GM21360 (cell line): ENCODE measurements at regions not wholly inside any gene's neighbourhood (a gene's known extent, or its start where the extent isn't known, plus 50 kb on each side); places are given as distances from the start of the nearest gene placed in this dataset.

Experiments
- ATAC-seq: cut with Tn5 transposase; IDR thresholded peaks from one replicate; pipeline ENCODE4 v1.9.1; 2021; ENCODE audit warnings: mild to moderate bottlenecking, moderate library complexity; ENCODE audit not compliant: unreplicated experiment

DNA sequence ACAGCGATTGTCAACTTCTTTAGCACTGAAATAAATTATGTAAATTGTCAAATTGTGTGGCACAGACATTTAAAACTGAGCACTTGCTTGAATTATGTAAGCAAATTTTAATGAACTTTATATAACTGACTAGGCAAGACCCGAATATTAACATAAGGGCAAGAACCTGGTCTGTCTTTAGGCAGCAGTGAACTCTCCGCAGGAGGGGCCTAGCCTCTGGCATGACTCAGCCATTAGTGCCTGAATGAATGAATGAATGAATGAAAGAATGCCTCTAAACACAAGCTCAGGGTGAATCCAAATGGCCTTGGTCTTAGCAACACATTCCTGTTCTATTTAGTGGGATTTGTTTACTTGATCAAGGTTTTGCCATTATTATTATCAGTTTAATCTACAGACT, 654.7 kb upstream of the ARGLU1 start:
- no peak for ATAC-seq

DNA sequence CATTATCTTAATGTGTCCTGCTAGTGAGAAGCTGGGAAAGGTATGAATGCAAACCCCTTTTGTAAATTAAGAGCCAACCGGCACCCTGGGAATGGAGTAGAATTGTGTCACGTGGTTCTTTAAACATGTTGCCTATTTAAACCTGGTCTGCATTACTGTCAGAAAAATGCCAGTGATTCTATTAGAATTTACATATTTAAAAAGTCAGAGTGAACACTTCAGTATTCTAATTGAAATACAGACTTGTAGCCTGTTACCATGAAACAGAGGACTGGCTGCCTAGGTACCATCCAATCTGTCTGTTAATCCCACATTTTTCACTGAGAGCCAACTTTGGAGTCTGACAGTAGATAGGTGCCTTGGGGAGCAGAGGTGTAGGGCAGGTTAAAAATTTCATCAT, 652.3 kb upstream of the ARGLU1 start:
- ATAC-seq = no peak

GRCh38 chr13:107217251-107217650, 649.3 kb upstream of the ARGLU1 start:
- ATAC-seq = no peak

DNA sequence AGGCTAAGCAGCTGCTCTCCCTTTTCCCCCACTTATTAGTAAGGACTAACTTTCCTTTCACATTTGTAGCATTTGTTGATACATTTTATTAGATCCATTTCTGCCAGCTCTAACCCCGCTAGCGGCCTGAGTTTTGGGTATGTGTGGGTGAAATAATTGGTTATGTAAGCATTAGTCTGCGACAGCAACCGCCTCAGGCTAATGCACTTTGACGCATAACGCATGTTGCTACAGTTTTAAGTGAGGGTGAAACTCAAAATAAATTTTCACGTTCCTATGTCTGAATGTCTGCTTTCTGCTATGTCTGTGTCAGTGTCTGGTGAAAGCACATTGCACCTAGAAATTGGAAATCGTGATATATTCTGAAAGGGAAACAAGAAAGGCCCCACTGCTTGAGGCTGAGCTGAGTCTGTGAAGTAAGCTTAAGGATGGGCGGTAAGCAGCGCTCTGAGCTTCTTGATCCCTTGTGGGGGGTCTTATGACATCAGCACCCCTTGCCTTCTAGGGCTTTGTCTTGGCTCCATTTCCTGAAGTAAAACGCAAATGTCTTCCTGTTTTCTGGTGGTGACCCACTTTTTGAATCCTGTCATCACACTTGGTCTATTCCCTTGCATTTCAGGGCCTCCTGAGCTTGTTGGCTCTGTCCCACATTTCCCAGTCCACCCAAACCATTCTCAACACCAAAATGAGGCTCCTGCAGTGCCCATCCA, 648.3 kb upstream of the ARGLU1 start:
- no peak for ATAC-seq

DNA sequence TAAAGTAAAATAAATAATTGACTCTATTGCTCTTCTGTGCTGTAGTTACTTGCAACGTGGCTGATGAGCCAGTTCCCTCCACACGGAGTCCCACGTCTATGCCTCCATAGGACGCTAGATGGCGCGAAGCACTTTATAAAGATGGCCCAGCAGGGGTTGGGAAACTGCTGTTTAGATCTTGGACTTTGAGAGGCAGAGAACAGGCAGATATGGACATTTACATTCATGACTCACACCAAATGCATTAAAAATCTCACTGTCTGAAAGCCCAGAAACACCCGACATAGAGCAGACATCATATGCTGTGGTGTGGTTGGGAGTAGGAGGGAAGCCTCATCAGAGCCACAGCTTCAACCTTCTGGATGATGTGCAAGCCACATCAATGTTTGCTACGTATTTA, 643.1 kb upstream of the ARGLU1 start:
- ATAC-seq = peak; percentile 98

GRCh38 chr13:107210723-107211030, 642.7 kb upstream of the ARGLU1 start:
- no peak for ATAC-seq

DNA sequence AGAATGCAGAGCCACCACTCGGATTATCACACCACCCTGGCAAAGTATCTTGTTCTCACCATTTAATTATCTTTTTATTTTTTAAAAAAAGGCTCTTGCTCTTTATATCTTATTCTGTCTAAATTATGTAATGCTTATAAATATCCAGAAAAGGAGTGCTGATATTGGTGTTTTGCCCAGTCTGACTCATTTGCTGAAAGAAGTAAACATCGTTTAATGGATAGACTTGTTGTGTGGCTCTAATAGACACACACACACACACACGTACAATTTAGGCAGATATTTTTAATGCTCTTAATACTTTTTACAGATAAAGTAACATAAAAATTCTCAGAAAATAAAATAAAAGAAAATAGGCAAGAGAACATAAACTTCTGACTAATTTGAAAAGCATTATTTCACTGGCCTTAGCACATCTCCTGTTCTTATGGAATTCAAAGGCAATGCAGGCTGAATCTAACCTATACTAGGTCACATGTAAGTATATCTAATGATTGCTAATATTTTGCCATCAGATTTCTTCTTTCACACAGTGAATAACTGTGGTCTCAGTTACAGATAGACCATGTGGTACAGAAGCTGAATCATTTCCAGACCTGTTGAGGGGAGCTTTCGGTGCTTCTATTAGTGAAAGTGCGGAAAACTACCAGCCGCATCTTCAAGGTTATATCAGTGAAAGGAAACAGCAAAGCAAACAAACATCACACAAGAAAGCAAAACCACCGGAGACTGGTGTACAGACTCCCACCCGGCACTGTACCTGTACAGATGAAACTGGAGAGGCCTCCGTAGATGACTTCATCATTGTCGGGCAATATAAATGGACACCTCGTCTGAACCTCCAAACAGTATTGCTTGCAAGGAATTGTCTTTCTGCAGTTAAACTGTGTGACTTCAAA, 642.1 kb upstream of the ARGLU1 start:
- no peak for ATAC-seq

DNA sequence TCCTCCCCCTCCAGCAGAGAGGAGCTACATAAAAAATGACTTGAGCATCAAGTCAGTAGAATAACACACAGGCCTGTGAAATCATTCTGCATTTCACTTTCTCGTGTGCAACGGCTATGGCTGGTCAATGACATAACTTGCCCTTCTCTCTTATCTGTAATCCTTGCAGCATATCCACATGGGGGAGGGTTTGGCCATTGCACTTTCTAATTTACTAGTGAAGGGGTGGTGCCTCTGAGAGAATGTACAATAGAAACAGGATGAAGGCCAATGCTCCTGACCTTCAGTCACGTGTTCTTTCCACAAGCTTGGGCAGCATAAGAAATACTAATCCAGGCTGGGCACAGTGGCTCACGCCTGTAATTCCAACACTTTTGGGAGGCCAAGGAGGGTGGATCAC, 641.0 kb upstream of the ARGLU1 start:
- ATAC-seq = no peak

GRCh38 chr13:107205318-107206104, 637.6 kb upstream of the ARGLU1 start:
- peak; percentile 98 for ATAC-seq

DNA sequence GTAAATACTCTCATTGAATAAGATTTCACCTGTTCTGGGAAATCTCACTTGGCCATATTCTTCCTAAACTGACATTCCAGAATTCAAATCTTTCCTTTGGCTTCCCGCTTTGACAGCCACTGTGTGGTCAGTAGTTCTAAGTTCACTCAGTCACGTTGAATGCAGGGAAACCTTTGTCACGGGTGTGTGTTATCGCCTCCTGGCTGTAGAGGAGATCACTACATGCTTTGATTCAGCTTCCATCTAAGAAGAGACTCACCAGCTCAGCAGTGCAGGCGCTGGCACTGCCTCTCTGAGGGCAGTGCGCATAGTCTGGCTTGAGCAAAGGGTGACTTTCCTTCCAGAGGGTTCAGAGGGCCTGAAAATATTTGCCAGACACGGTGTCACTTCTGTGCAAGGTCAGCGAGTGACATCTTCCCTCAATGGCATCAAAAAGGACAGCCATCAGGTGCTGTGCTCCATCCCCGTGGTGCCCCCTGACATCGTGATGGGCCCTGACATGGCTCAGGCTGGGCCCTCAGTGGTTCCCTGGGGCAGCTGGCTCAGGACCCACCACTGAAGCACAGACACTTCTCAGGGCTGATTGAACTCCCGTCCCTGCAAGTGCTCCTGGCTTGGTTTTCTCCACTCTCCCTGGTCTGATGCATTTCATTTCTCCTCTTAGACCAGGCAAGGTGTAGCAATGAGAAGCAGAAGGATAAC, 635.4 kb upstream of the ARGLU1 start:
- ATAC-seq = no peak

DNA sequence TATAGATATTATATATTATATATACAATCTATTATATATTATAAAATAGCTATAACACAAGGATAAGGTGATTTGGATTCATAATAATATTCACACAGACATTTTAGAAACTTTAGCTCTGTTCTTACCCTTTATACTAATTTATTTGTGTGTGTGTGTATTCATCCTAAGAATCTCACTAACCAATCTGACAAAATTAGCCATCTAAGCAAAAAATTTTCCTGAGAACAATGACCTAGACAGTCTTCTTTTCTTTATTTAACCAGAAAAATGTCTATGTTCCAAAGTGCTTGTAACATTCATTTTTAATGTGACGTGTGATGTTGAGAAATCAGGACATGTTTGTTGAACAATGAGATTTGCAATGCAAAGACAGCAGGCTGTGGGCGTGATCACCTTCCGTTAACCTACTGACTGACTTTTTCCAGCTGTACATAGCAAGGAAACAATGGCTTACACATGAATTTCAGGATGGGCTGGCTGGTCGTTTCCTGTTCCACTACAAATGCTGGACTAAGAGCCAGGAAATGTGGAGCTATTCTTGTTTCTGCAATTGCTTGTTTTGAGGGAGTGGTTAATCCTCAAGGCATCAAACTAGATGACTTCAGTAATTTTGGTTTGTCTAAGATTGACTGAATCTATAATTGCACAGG, 634.6 kb upstream of the ARGLU1 start:
- no peak for ATAC-seq

- no peak for ATAC-seq
These were observed 632.6 kb upstream of the ARGLU1 start for GRCh38 chr13:107200491-107200890.

- ATAC-seq = no peak
These were observed 624.4 kb upstream of the ARGLU1 start for GRCh38 chr13:107192289-107192688.

DNA sequence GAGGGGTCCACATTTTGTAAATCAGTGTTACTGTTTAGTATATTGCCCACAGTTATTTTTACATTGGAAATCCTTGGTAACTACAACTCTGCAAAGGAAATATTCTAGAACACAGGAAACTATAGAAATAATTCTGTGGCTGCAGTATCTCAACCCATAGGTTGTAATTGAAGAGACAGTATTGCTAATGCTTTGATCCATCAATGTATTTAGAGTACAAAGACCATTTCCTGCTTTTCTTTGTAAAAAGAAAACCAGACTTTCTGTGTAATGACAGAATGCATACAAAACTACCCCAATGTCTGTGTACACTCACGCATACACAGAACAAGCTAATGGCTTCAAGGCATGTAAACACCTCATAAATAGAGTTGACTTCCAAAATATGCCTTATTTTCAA, 622.1 kb upstream of the ARGLU1 start:
- ATAC-seq = no peak

DNA sequence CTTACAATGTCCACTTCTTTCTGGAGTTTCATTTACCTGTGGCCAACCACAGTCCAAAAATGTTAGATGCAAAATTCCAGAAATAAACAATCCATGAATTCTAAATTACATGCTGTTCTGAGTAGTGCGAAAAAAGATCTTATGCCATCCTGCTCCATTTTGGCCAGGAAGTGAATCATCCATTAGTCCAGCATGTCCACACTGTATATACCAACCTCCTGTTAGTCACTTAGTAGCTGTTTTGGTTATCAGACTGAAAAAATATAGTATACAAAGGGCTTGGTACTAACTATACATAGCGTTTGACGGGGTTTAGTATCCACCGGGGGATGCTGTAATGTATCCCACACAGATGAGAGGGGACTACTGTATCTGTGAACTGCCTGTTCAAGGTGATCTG, 618.0 kb upstream of the ARGLU1 start:
- ATAC-seq = no peak

DNA sequence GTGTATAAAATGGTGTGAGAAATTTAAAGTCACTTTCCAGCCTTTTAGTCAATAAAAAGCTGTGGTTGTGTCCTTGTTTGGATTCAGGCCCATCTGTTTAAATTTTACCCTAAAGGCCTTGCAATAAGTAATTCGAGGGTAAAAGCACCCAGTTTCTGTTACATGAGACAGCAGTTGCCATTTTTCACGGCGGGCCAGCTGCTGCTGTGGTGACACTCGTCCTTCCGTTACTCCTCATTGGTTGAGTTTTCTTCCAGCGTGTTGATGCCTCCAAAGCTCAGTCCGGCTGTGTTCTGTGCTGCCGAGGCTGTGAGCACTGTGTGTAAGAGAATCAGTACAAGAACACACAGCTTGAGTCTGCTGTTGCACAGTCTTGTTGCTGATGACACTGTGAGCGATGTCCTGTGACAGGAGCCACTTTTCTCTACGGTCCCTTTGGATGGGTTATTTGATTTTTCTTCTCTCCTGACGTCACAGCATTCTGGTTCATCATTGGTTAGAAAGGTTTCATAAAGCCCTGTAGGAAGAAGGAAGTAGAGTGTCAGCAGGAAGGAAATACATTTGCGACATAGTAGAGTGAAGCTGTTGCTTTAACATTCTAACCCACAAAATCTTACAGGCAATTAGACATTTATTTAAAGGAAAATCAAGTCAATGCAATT, 602.5 kb upstream of the ARGLU1 start:
- ATAC-seq = no peak

DNA sequence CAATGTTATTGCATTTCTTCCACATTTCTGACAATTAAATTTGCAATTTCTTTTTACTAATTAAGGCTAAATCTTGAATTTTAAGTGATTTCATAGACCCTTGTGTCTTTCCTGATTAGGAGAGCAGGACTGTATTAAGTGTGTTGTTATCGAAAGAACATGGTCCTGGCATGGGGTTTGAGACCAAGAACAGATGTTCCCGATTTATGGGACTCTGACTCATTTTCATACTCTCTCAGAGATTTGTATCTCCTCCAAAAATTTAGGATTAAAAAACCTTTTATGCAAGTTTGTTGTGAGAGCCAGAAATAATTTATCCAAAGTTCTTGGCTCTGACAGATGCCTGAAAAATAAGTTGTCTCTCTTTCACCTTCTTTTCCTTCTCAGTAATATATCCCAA, 589.3 kb upstream of the ARGLU1 start:
- ATAC-seq = no peak

- no peak for ATAC-seq
These were observed 576.5 kb upstream of the ARGLU1 start for GRCh38 chr13:107144432-107144831.

GRCh38 chr13:107141767-107142166, 573.8 kb upstream of the ARGLU1 start:
- no peak for ATAC-seq

DNA sequence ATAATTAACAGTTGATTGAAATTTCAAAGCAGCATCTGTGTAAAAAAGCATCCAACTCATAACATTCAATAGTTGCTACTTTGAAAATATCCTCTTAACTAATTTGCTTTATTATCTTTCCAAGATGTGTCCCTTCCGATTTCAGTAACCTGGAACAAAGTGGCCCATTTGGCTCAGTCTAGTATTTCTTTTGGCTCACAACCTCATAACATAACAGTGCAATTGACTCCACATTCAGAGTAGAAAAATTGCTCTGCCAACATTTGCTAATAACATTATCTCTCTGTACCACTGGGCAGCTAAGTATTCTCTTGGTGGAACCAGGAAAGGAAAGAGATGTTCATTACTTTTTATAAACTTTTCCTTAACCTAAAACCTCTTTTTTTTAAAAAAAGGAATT, 571.1 kb upstream of the ARGLU1 start:
- ATAC-seq = no peak
